Posterior vena cava (tissue), 2 donors: ENCODE measurements at regions not wholly inside any gene's neighbourhood (a gene's known extent, or its start where the extent isn't known, plus 50 kb on each side); places are given as distances from the start of the nearest gene placed in this dataset.

ENCODE experiments used
- DNase-seq: peaks from one replicate; pipeline ENCODE4 v3.0.0-alpha.2; 2020; ENCODE audit warnings: low spot score
- intact Hi-C, 2 donors: fragments of 100-400 bp; cut with DNase I; formaldehyde crosslinking; loops; one replicate each; pipeline versions ENCODE4 v1.14.1 to v1.14.2; 2022 to 2023
- donor health status: DM: yes; HTN: yes; CAD: no.
- donor health status: DM: yes; HTN: yes; CAD: no.

- intact Hi-C loops = no loop called here
Observed at GRCh38 chr6:41404182-41404845, 68.9 kb downstream of the NCR2 start.

GRCh38 chr6:41405941-41406727 lies 70.7 kb downstream of the NCR2 start:
- intact Hi-C loops = no loop called here
- no peak for DNase-seq

More at GRCh38 chr6:41404182-41404845, 68.9 kb downstream of the NCR2 start:
- no peak for DNase-seq

- DNase-seq = no peak
- intact Hi-C loops = no loop called here
Observed at GRCh38 chr6:41406728-41407489, 71.5 kb downstream of the NCR2 start.

- DNase-seq = no peak
- intact Hi-C loops = no loop called here
Observed at GRCh38 chr6:41408576-41408975, 73.2 kb downstream of the NCR2 start.

- no peak for DNase-seq
- intact Hi-C loops = no loop called here
Observed at GRCh38 chr6:41408982-41409381, 73.6 kb downstream of the NCR2 start.

GRCh38 chr6:41409489-41409888 lies 74.1 kb downstream of the NCR2 start:
- DNase-seq = no peak
- intact Hi-C loops = no loop called here

- intact Hi-C loops = no loop called here
- DNase-seq = no peak
Observed at GRCh38 chr6:41411961-41412360, 76.6 kb downstream of the NCR2 start.

GRCh38 chr6:41413250-41413649 lies 77.8 kb downstream of the NCR2 start:
- DNase-seq = no peak
- intact Hi-C loops = no loop called here

GRCh38 chr6:41416501-41416837 lies 81.1 kb downstream of the NCR2 start:
- no peak for DNase-seq
- intact Hi-C loops = no loop called here

GRCh38 chr6:41418741-41419140 lies 83.3 kb downstream of the NCR2 start:
- intact Hi-C loops = no loop called here
- DNase-seq = no peak

- intact Hi-C loops = no loop called here
- DNase-seq = no peak
Observed at GRCh38 chr6:41419385-41419784, 84.0 kb downstream of the NCR2 start.

- intact Hi-C loops = loop anchor here (5.0 to 10.0 kb wide), 3 partner anchors 48 to 262 kb away; no protein-coding TSS in a partner anchor
- DNase-seq = no peak
Observed at GRCh38 chr6:41420186-41420585, 84.8 kb downstream of the NCR2 start.

- intact Hi-C loops = loop anchor here (5.0 to 10.0 kb wide), 3 partner anchors 50 to 260 kb away; no protein-coding TSS in a partner anchor
Observed at GRCh38 chr6:41422161-41422560, 86.8 kb downstream of the NCR2 start.

GRCh38 chr6:41423002-41423401 lies 87.6 kb downstream of the NCR2 start:
- no peak for DNase-seq

More at GRCh38 chr6:41422161-41422560, 86.8 kb downstream of the NCR2 start:
- no peak for DNase-seq

GRCh38 chr6:41424370-41425058 lies 89.1 kb downstream of the NCR2 start:
- intact Hi-C loops = loop anchor here (2.0 to 10.0 kb wide), 5 partner anchors 38 to 258 kb away; no protein-coding TSS in a partner anchor
- peak; percentile 92 for DNase-seq

More at GRCh38 chr6:41423002-41423401, 87.6 kb downstream of the NCR2 start:
- intact Hi-C loops = loop anchor here (5.0 to 10.0 kb wide), 3 partner anchors 51 to 259 kb away; no protein-coding TSS in a partner anchor

GRCh38 chr6:41425511-41425910 lies 90.1 kb downstream of the NCR2 start:
- intact Hi-C loops = loop anchor here (2.0 to 10.0 kb wide), 3 partner anchors 37 to 167 kb away; no protein-coding TSS in a partner anchor
- no peak for DNase-seq

GRCh38 chr6:41426438-41426851 lies 91.0 kb downstream of the NCR2 start:
- intact Hi-C loops = loop anchor here (5.0 to 10.0 kb wide), 2 partner anchors 36 to 158 kb away; no protein-coding TSS in a partner anchor
- DNase-seq = no peak

GRCh38 chr6:41426888-41427641 lies 91.7 kb downstream of the NCR2 start:
- DNase-seq = no peak
- intact Hi-C loops = loop anchor here (5.0 to 10.0 kb wide), 2 partner anchors 35 to 158 kb away; no protein-coding TSS in a partner anchor
